Umbilical cord (tissue), 1 donor: ENCODE measurements at regions not wholly inside any gene's neighbourhood (a gene's known extent, or its start where the extent isn't known, plus 50 kb on each side); places are given as distances from the start of the nearest gene placed in this dataset.
"Not testable (repeated sequence)": the region's sequence is repeated elsewhere in the genome, so short reads cannot be mapped to it uniquely, and the experiment has no call there.

Source experiments
- DNase-seq: peaks from one replicate; pipeline ENCODE4 v3.0.0-alpha.2; 2015; ENCODE audit warnings: low spot score

DNA sequence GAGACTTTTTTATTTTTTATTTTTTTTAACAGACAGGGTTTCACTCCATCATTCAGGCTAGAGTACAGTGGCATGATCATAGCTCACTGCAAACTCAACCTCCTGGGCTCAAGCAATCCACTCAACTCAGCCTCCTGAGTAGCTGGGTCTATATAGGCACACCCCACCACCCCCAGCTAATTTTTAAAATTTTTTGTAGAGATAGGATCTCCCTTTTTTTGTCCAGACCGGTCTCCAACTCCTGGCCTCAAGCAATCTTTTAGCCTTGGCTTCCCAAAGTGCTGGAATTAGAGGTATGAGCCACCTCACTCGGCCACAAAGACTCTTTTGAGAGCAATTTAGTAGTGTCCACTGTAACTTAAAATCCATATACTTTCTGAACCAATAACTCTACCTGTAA, 103.3 kb upstream of the DST start:
- DNase-seq: no peak

DNA sequence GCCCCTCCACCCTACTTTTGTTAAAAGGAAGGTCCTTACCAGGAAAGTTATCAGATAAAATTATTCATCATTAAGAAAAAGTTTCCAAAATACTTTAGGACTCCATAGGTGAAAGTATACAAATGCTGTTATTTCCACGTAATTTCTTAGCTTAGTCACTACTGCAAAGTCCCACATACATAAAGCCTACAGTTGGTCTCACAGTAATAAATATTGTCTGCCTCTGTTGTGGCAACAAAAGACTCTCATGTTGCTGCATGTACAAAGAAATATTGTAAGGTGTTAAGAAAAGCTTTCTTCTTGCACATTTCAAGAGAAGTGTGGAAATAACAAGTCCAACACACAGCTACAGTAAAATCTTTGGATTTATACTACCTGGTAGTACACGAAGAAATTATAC, 102.4 kb upstream of the DST start:
- DNase-seq: no peak

- no peak for DNase-seq
Measured at GRCh38 chr6:56744528-56744927, 101.8 kb upstream of the DST start.

DNA sequence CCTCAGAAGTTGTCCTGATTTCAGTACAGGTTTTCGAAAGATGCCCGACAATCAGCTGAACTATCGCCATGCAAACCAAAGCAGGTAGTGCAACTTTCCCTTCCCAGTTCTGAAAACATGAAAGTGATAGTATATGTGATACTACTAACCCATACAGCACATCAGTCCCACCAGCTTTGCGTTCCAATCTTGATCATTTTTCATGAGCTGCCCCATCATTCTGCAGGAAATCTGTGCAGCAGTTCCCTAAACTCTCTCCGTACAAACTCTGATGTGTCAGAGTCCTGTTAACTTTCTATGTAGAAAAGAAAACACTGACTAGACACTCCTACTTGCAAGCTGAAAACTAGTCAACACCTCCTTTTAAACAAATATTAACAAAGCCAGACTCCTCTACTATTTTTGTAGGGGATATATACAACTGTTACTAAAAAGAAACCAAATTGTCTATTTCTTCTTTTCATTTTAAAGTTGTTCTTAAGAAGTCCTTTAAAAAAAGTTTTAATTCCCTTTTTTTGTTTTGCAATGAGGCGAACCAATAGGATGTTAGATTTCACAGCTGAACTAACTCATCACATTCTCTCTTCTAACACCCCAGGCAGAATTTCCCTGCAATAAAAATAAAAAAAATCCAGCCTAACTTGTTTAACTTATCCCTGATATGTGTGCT, 99.6 kb upstream of the DST start:
- DNase-seq: peak; percentile 42

- DNase-seq: no peak
Measured at GRCh38 chr6:56741472-56741871, 98.8 kb upstream of the DST start.

GRCh38 chr6:56739836-56740815, 97.4 kb upstream of the DST start:
- no peak for DNase-seq

- no peak for DNase-seq
Measured at GRCh38 chr6:56736804-56737203, 94.1 kb upstream of the DST start.

DNA sequence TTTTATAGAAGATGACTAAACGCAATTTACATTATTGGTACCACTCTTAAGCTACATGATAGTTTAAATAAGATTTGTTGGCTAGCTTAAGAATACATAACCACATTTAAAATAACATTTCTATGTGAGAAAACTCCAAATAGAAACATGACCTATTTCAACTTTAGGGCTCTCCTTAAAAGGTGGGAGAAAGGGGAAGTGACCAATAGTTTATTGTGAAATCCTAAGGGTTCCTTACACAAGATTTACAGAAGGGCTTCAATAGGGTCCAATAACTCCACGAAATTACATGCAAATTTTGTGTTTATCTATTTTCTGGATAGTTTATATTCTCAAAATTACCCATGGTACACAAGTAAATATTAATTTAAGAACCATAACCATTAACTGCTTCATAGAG, 91.6 kb upstream of the DST start:
- DNase-seq: no peak

GRCh38 chr6:56733211-56733697, 90.6 kb upstream of the DST start:
- DNase-seq: no peak

DNA sequence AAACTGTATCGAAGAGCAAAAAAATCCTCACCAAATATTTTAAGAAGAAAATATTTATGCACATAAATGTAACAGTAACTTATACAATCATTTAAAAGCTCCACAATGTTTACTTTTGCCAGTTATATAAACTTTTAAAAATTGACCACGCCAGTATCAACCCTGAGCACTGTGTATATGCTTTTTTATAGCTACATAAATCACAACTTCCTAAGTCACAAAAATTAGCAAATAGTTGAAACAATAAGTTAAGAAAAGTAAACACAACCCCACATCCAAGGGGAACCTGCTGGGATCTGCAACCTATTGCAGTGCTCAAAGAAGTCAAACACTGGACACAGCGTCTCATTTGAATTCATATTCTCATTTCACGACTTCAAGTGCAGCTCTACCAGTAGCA, 89.8 kb upstream of the DST start:
- DNase-seq: no peak

DNA sequence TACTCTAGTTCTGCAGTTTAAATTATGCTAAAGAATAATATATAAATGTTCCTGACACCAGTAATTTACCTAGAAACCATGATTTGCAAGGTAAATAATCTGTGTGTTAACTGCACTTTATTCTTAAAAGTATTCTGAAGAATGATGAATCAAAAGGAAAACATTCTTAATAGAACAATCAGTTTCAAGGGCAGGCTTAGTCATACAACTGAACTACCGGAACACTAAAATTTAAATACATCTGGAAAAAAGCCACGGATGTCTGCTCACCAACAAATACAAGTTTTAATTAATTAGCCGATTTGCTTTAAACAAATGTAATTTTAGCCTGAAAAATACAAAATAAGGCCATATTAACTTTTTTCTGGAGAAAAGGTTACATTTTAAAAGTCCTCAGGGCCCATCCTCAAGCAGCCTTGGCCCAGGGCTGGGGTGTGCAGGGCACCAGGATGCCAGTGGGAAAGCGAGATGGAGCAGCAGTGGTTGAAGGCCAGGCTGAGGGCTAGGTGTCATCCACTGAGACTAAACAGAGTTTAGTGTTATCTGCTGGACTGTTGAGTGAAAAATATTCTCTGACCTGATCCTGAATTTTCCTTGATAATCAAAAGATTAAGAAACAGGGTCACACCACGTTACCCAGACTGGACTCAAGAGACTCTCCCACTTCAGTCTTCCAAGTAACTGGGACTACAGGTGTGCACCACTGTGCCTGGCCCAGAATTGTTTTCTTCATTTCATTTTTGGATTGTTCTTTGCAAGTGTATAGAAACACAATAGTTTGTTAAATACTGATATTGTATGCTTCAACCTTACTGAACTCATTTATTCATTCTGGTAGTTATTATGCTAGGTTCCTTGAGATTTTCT, 88.2 kb upstream of the DST start:
- no peak for DNase-seq

- no peak for DNase-seq
Measured at GRCh38 chr6:56729719-56730118, 87.0 kb upstream of the DST start.

GRCh38 chr6:56729166-56729565, 86.5 kb upstream of the DST start:
- DNase-seq: not testable (repeated sequence)

- DNase-seq: peak; percentile 44
Measured at GRCh38 chr6:56727097-56727850, 84.6 kb upstream of the DST start.

DNA sequence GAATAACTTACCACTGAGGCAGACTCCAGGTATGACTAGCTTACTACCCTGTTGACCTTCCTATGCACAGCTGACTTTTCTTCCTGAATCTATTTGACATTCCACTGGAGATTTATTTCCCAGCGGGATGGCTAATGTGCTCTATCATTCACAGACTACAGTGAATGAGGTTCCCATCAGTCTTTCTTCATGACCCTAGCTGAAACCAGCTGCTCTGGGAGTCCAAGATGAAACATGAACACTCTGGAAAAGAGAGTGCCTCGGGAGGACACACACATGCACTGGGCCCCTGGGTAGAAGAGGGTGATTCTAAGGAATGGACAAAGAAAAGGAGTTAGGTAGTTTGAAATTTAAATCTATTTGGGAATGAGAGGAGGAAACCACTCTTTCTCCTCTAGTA, 82.6 kb upstream of the DST start:
- DNase-seq: no peak

- no peak for DNase-seq
Measured at GRCh38 chr6:56724455-56724854, 81.8 kb upstream of the DST start.

- no peak for DNase-seq
Measured at GRCh38 chr6:56720882-56721281, 78.2 kb upstream of the DST start.

DNA sequence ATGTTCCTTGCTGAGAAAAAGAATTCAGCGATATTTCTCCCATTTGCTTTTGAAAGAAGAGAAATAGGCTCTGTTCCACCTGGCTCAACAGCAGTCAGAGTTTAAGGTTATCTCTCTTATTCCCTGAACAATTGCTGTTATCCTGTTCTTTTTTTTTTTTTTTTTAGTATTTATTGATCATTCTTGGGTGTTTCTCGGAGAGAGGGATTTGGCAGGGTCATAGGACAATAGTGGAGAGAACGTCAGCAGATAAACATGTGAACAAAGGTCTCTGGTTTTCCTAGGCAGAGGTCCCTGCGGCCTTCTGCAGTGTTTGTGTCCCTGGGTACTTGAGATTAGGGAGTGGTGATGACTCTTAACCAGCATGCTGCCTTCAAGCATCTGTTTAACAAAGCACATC, 77.5 kb upstream of the DST start:
- not testable (repeated sequence) for DNase-seq

GRCh38 chr6:56719315-56720058, 76.8 kb upstream of the DST start:
- not testable (repeated sequence) for DNase-seq

DNA sequence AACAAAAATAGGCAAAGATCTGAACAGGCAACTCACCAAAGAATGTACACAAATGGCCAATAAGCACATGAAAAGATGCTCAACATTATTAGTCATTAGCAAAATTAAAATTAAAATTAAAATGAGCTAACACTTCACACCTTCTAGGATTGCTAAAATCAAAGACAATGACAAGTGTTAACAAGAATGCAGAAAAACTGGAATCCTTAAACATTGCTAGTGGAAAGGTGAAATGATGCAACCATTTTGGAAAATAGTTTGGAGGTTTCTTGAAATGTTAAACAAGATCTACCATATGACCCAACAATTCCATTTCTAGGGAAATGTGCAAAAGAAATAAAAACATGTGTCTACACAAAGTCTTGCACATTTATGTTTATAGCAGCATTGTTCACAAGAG, 75.5 kb upstream of the DST start:
- no peak for DNase-seq
